ENCODE measurements at regions not wholly inside any gene's neighbourhood (a gene's known extent, or its start where the extent isn't known, plus 50 kb on each side); places are given as distances from the start of the nearest gene placed in this dataset.

DNA sequence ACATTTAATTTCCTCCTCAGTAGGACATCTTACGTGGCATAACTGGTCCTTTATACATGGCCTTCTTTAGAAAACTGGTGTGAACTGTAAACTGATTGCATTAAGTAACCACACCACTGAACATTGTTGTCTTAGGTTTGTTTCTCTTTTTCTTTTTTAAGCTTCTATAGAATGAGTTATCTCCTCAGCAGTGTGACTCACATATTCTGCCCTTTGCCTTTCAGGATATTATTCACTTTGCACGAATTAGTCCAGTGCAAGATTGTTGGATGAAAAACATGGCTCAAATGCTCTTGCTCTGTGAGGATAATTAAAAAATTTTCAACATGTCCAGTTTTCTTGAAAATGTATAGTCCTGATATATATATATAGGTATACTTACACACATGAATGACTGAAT is 147.6 kb downstream of the KBTBD8 start:
- H3K36me3 ChIP-seq (ENCODE audit: control insufficient read depth in 4 of 4, insufficient read depth in 3 of 4, low read depth in 1 of 4, low read length in 3 of 4), result no peaks in the 10 kb centered on the region
- TF ChIP-seq HNF4A (conservative IDR thresholded peaks at IDR 0.05) (no peak), ATF3 (IDR thresholded peaks at IDR 0.05) (no peak), FOXA2 (IDR thresholded peaks at IDR 0.05) (no peak), RXRA (IDR thresholded peaks at IDR 0.05) (no peak), NR2F2 (IDR thresholded peaks at IDR 0.05) (no peak), RAD21 (IDR thresholded peaks at IDR 0.05) (no peak), YY1 (IDR thresholded peaks at IDR 0.05) (no peak), SP1 (IDR thresholded peaks at IDR 0.05) (no peak), JUND (IDR thresholded peaks at IDR 0.05) (no peak), GABPA (IDR thresholded peaks at IDR 0.05 in 1 of 2, conservative IDR thresholded peaks at IDR 0.05 in 1 of 2) (no peak), MAX (IDR thresholded peaks at IDR 0.05) (no peak), EGR1 (IDR thresholded peaks at IDR 0.05; ENCODE audit: low read depth in 2 of 2) (no peak), HNF4G (IDR thresholded peaks at IDR 0.05) (no peak), TAF1 (conservative IDR thresholded peaks at IDR 0.05) (no peak), FOXA1 (IDR thresholded peaks at IDR 0.05) (no peak)
- TF ChIP-seq, protein P1, sequence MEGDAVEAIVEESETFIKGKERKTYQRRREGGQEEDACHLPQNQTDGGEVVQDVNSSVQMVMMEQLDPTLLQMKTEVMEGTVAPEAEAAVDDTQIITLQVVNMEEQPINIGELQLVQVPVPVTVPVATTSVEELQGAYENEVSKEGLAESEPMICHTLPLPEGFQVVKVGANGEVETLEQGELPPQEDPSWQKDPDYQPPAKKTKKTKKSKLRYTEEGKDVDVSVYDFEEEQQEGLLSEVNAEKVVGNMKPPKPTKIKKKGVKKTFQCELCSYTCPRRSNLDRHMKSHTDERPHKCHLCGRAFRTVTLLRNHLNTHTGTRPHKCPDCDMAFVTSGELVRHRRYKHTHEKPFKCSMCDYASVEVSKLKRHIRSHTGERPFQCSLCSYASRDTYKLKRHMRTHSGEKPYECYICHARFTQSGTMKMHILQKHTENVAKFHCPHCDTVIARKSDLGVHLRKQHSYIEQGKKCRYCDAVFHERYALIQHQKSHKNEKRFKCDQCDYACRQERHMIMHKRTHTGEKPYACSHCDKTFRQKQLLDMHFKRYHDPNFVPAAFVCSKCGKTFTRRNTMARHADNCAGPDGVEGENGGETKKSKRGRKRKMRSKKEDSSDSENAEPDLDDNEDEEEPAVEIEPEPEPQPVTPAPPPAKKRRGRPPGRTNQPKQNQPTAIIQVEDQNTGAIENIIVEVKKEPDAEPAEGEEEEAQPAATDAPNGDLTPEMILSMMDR (IDR thresholded peaks at IDR 0.05; ENCODE audit: low read depth, low read length, missing input control), result no peak
- TF ChIP-seq, protein P2, sequence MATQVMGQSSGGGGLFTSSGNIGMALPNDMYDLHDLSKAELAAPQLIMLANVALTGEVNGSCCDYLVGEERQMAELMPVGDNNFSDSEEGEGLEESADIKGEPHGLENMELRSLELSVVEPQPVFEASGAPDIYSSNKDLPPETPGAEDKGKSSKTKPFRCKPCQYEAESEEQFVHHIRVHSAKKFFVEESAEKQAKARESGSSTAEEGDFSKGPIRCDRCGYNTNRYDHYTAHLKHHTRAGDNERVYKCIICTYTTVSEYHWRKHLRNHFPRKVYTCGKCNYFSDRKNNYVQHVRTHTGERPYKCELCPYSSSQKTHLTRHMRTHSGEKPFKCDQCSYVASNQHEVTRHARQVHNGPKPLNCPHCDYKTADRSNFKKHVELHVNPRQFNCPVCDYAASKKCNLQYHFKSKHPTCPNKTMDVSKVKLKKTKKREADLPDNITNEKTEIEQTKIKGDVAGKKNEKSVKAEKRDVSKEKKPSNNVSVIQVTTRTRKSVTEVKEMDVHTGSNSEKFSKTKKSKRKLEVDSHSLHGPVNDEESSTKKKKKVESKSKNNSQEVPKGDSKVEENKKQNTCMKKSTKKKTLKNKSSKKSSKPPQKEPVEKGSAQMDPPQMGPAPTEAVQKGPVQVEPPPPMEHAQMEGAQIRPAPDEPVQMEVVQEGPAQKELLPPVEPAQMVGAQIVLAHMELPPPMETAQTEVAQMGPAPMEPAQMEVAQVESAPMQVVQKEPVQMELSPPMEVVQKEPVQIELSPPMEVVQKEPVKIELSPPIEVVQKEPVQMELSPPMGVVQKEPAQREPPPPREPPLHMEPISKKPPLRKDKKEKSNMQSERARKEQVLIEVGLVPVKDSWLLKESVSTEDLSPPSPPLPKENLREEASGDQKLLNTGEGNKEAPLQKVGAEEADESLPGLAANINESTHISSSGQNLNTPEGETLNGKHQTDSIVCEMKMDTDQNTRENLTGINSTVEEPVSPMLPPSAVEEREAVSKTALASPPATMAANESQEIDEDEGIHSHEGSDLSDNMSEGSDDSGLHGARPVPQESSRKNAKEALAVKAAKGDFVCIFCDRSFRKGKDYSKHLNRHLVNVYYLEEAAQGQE (IDR thresholded peaks at IDR 0.05), result no peak
- TF ChIP-seq, protein P3, sequence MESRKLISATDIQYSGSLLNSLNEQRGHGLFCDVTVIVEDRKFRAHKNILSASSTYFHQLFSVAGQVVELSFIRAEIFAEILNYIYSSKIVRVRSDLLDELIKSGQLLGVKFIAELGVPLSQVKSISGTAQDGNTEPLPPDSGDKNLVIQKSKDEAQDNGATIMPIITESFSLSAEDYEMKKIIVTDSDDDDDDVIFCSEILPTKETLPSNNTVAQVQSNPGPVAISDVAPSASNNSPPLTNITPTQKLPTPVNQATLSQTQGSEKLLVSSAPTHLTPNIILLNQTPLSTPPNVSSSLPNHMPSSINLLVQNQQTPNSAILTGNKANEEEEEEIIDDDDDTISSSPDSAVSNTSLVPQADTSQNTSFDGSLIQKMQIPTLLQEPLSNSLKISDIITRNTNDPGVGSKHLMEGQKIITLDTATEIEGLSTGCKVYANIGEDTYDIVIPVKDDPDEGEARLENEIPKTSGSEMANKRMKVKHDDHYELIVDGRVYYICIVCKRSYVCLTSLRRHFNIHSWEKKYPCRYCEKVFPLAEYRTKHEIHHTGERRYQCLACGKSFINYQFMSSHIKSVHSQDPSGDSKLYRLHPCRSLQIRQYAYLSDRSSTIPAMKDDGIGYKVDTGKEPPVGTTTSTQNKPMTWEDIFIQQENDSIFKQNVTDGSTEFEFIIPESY (IDR thresholded peaks at IDR 0.05), result no peak
- no peak overlapping the region for H3K4me3 ChIP-seq (ENCODE audit: low read depth in 1 of 3, low read length in 3 of 3)
- no peaks in the 10 kb centered on the region for H3K27me3 ChIP-seq (ENCODE audit: control insufficient read depth in 4 of 4, insufficient read depth in 4 of 4, low read length in 3 of 4)
- peaks cover 0 to 2% (median 0%) of the 10 kb centered on the region in 4 donors for H3K9me3 ChIP-seq (ENCODE audit: control insufficient read depth in 4 of 4, low read length in 3 of 4)
- no peak overlapping the region for H3K27ac ChIP-seq (ENCODE audit: low read depth in 1 of 2, low read length in 2 of 2)
- WGBS, result 85% methylated on average over 2 of the region's 2 CpGs
- DNase-seq (ENCODE audit: low spot score), result no peak
- H3K9ac ChIP-seq (ENCODE audit: low read depth in 1 of 2, low read length in 2 of 2), result no peak overlapping the region
- no peaks in the 10 kb centered on the region for H3K4me1 ChIP-seq (ENCODE audit: control insufficient read depth in 4 of 4, insufficient read depth in 4 of 4, low read length in 3 of 4)
